ENCODE measurements at regions not wholly inside any gene's neighbourhood (a gene's known extent, or its start where the extent isn't known, plus 50 kb on each side); places are given as distances from the start of the nearest gene placed in this dataset.

- TF ChIP-seq CTCF (IDR thresholded peaks at IDR 0.05), result no peak
- no peak for TF ChIP-seq ZFX (IDR thresholded peaks at IDR 0.05; ENCODE audit: borderline replicate concordance)
These were observed 667.7 kb downstream of the STPG2 start for GRCh38 chr4:97475621-97476020.

Data from 22Rv1 (cell line).